GM19397 (cell line): ENCODE measurements at regions not wholly inside any gene's neighbourhood (a gene's known extent, or its start where the extent isn't known, plus 50 kb on each side); places are given as distances from the start of the nearest gene placed in this dataset.
"Not testable (repeated sequence)": the region's sequence is repeated elsewhere in the genome, so short reads cannot be mapped to it uniquely, and the experiment has no call there.

ENCODE experiments used
- ATAC-seq: cut with Tn5 transposase; IDR thresholded peaks from one replicate; pipeline ENCODE4 v1.9.1; 2021; ENCODE audit warnings: mild to moderate bottlenecking, moderate library complexity; ENCODE audit not compliant: unreplicated experiment

- no peak for ATAC-seq
These were observed 1465.1 kb upstream of the C9orf72 start for GRCh38 chr9:29038332-29038731.

- no peak for ATAC-seq
These were observed 1466.0 kb upstream of the C9orf72 start for GRCh38 chr9:29039258-29039657.

- no peak for ATAC-seq
These were observed 1469.8 kb upstream of the C9orf72 start for GRCh38 chr9:29043072-29043471.

- no peak for ATAC-seq
These were observed 1471.7 kb upstream of the C9orf72 start for GRCh38 chr9:29044959-29045358.

GRCh38 chr9:29060041-29060440, 1486.8 kb upstream of the C9orf72 start:
- ATAC-seq: no peak

- ATAC-seq: no peak
These were observed 1489.2 kb upstream of the C9orf72 start for GRCh38 chr9:29062446-29062845.

- ATAC-seq: no peak
These were observed 1489.8 kb upstream of the C9orf72 start for GRCh38 chr9:29063031-29063430.

GRCh38 chr9:29066141-29066640, 1492.9 kb upstream of the C9orf72 start:
- ATAC-seq: no peak

GRCh38 chr9:29068461-29068860, 1495.2 kb upstream of the C9orf72 start:
- no peak for ATAC-seq

GRCh38 chr9:29069376-29069775, 1496.1 kb upstream of the C9orf72 start:
- no peak for ATAC-seq

- ATAC-seq: no peak
These were observed 1504.9 kb upstream of the C9orf72 start for GRCh38 chr9:29078063-29078666.

GRCh38 chr9:29100762-29101161, 1527.5 kb upstream of the C9orf72 start:
- ATAC-seq: no peak

- not testable (repeated sequence) for ATAC-seq
These were observed 1530.9 kb upstream of the C9orf72 start for GRCh38 chr9:29104166-29104565.

GRCh38 chr9:29118555-29118954, 1545.3 kb upstream of the C9orf72 start:
- ATAC-seq: no peak

- ATAC-seq: no peak
These were observed 1553.5 kb upstream of the C9orf72 start for GRCh38 chr9:29126783-29127182.

GRCh38 chr9:29129763-29130162, 1556.5 kb upstream of the C9orf72 start:
- no peak for ATAC-seq

GRCh38 chr9:29144476-29144875, 1571.2 kb upstream of the C9orf72 start:
- ATAC-seq: no peak

- no peak for ATAC-seq
These were observed 1577.3 kb upstream of the C9orf72 start for GRCh38 chr9:29150606-29151005.

- no peak for ATAC-seq
These were observed 1587.6 kb upstream of the C9orf72 start for GRCh38 chr9:29160763-29161353.

GRCh38 chr9:29174136-29174535, 1600.9 kb upstream of the C9orf72 start:
- no peak for ATAC-seq

GRCh38 chr9:29176231-29176630, 1603.0 kb upstream of the C9orf72 start:
- ATAC-seq: no peak

GRCh38 chr9:29176786-29177185, 1603.5 kb upstream of the C9orf72 start:
- ATAC-seq: no peak

GRCh38 chr9:29183971-29184370, 1610.7 kb upstream of the C9orf72 start:
- ATAC-seq: no peak
